ENCODE measurements at regions not wholly inside any gene's neighbourhood (a gene's known extent, or its start where the extent isn't known, plus 50 kb on each side); places are given as distances from the start of the nearest gene placed in this dataset.

GRCh38 chr1:104440011-104440410 is 690.3 kb downstream of the AMY1C start:
- Histone ChIP-seq H2AK5ac (ENCODE audit: insufficient read length, low read length) (no peak overlapping the region), H3K23me2 (ENCODE audit: insufficient read length, low read depth, low read length, poor library complexity, severe bottlenecking) (no peaks in the 10 kb centered on the region), H3K79me2 (ENCODE audit: insufficient read depth, low read length) (no peaks in the 10 kb centered on the region), H3K79me1 (ENCODE audit: insufficient read depth, low read depth, low read length, poor library complexity, severe bottlenecking) (no peaks in the 10 kb centered on the region), H3K9me3 (ENCODE audit: control insufficient read depth, low read depth, low read length) (no peaks in the 10 kb centered on the region), H3K18ac (ENCODE audit: insufficient read length, low read depth, low read length) (no peak overlapping the region), H4K8ac (replicated peaks; ENCODE audit: insufficient read length, low read depth, low read length) (no peak overlapping the region), H3K4me2 (ENCODE audit: insufficient read depth, insufficient read length, low read length) (no peak overlapping the region), H4K91ac (ENCODE audit: insufficient read length, low read depth, low read length) (no peak overlapping the region), H3K27ac (ENCODE audit: insufficient read length, low read depth, low read length) (no peak overlapping the region), H2BK20ac (ENCODE audit: low read depth, low read length, poor library complexity, severe bottlenecking) (no peak overlapping the region), H3K9ac (ENCODE audit: extremely low read depth, insufficient read length, low read length) (no peak overlapping the region), H2AFZ (ENCODE audit: low read length) (no peak overlapping the region), H3K56ac (ENCODE audit: insufficient read length, low read depth, low read length) (no peak overlapping the region), H4K5ac (ENCODE audit: insufficient read length, low read depth, low read length) (no peak overlapping the region), H3K23ac (ENCODE audit: insufficient read length, low read depth, low read length) (no peak overlapping the region), H3T11ph (ENCODE audit: low read length) (no peak overlapping the region), H2BK5ac (ENCODE audit: insufficient read length, low read length) (no peak overlapping the region), H4K20me1 (ENCODE audit: control insufficient read depth, insufficient read depth, insufficient read length) (no peaks in the 10 kb centered on the region), H2BK15ac (ENCODE audit: low read depth, low read length) (no peak overlapping the region), H3K4me1 (ENCODE audit: insufficient read depth, low read length) (no peaks in the 10 kb centered on the region), H3K14ac (ENCODE audit: insufficient read depth, low read length) (no peak overlapping the region), H3K4ac (ENCODE audit: low read depth, low read length) (no peak overlapping the region), H3K27me3 (ENCODE audit: insufficient read depth, low read length) (no peaks in the 10 kb centered on the region), H2BK12ac (ENCODE audit: insufficient read length, low read depth, low read length) (no peak overlapping the region), H2BK120ac (ENCODE audit: low read depth, low read length, poor library complexity, severe bottlenecking) (no peak overlapping the region)
- H3K27me3 Mint-ChIP-seq (ENCODE audit: low read depth): no peaks in the 10 kb centered on the region
- H3K9me3 Mint-ChIP-seq: peaks cover 6 to 61% of the 10 kb centered on the region in 2 experiments
- no peak overlapping the region for H3K27ac Mint-ChIP-seq
- peaks cover 0 to 6% (median 6%) of the 10 kb centered on the region in 3 experiments; a peak in 2 of 7 replicates for H3K36me3 Mint-ChIP-seq (ENCODE audit: insufficient read depth in 1 of 3, low read depth in 3 of 3)
- H3K4me1 Mint-ChIP-seq: no peaks in the 10 kb centered on the region
- TF ChIP-seq CTCF (conservative IDR thresholded peaks at IDR 0.05): no peak
- no peak overlapping the region for H3K4me3 Mint-ChIP-seq
- no CpG with 5 or more reads among the region's 1 CpG for WGBS (ENCODE audit: extremely low coverage, insufficient read length, low lambda C conversion rate)
- no peak for DNase-seq

Measured in H9 (cell line).